H1 (cell line): ENCODE measurements at regions not wholly inside any gene's neighbourhood (a gene's known extent, or its start where the extent isn't known, plus 50 kb on each side); places are given as distances from the start of the nearest gene placed in this dataset.

Source experiments
- CTCF ChIA-PET: fragments of 300-600 bp; sonication (Branson Sonifier 250); formaldehyde crosslinking; loops from one replicate; lab custom pipeline; 2021; ENCODE audit not compliant: partially characterized antibody; lab: Charles Lee
- POLR2A ChIA-PET: fragments of 300-600 bp; sonication (Branson Sonifier 250); formaldehyde crosslinking; loops from one replicate; lab custom pipeline; 2021; ENCODE audit warnings: inconsistent platforms; ENCODE audit not compliant: partially characterized antibody; lab: Charles Lee
- DNase-seq, 2 experiments: peaks; one replicate each; pipeline versions ENCODE4 v3.0.0 to v3.0.0-alpha.2; 2010 to 2022; ENCODE audit warnings: low spot score in 2 of 2, low read depth in 1 of 2, mixed read lengths in 1 of 2
- FAIRE-seq: peaks from 2 replicates; lab custom pipeline; 2011; peaks lifted over from hg19 to GRCh38; lab: Jason Lieb, UNC
- H2AFZ ChIP-seq: 2 replicates; pipeline ENCODE4 v1.8.1; 2012; ENCODE audit warnings: low read length, inconsistent platforms
- H2AK5ac ChIP-seq: 2 replicates; pipeline ENCODE4 v1.6.1; 2013; ENCODE audit warnings: low read depth, low read length
- H2BK120ac ChIP-seq: replicated peaks from 2 replicates; pipeline ENCODE3; 2013; ENCODE audit warnings: low read depth, low read length, inconsistent platforms
- H2BK12ac ChIP-seq: 2 replicates; pipeline ENCODE4 v1.6.1; 2013; ENCODE audit warnings: low read depth, low read length
- H2BK15ac ChIP-seq: 2 replicates; pipeline ENCODE4 v1.6.1; 2013; ENCODE audit warnings: low read length
- H2BK20ac ChIP-seq: 2 replicates; pipeline ENCODE4 v1.6.1; 2013; ENCODE audit warnings: low read length
- H2BK5ac ChIP-seq: 2 replicates; pipeline ENCODE4 v1.6.1; 2013; ENCODE audit warnings: low read depth, low read length
- H3K14ac ChIP-seq: 2 replicates; pipeline ENCODE4 v1.6.1; 2013; ENCODE audit warnings: inconsistent platforms; ENCODE audit not compliant: insufficient read length
- H3K18ac ChIP-seq: 2 replicates; pipeline ENCODE4 v1.6.1; 2013; ENCODE audit warnings: low read length; ENCODE audit errors: extremely low read depth
- H3K23ac ChIP-seq: 2 replicates; pipeline ENCODE4 v1.6.1; 2013; ENCODE audit warnings: inconsistent platforms; ENCODE audit not compliant: insufficient read length
- H3K23me2 ChIP-seq: 2 replicates; pipeline ENCODE4 v1.6.1; 2013; ENCODE audit warnings: low read depth, low read length
- H3K27ac ChIP-seq: 2 replicates; pipeline ENCODE4 v1.6.1; 2011; ENCODE audit warnings: low read depth, low read length, inconsistent platforms
- H3K27me3 ChIP-seq, 4 experiments: replicated peaks in 1 of 4; 1 replicate in 1 of 4; 2 replicates in 3 of 4; pipeline versions ENCODE4 v1.6.1 to v1.8.1; 2011 to 2013; ENCODE audit warnings: low read length in 3 of 4, mild to moderate bottlenecking in 3 of 4, inconsistent platforms in 2 of 4, mixed read lengths in 2 of 4, moderate library complexity in 1 of 4; ENCODE audit not compliant: control insufficient read depth in 3 of 4, insufficient read depth in 3 of 4; ENCODE audit errors: extremely low read depth in 1 of 4
- H3K36me3 ChIP-seq, 4 experiments: 2 replicates each; pipeline versions ENCODE4 v1.6.1 to v1.8.1; 2011 to 2013; ENCODE audit warnings: mild to moderate bottlenecking in 4 of 4, low read length in 3 of 4, moderate library complexity in 2 of 4, control low read depth in 1 of 4, inconsistent platforms in 1 of 4; ENCODE audit not compliant: insufficient read depth in 4 of 4, control insufficient read depth in 2 of 4
- H3K4ac ChIP-seq: replicated peaks from 2 replicates; pipeline ENCODE3; 2013; ENCODE audit warnings: low read length, low read depth, mixed read lengths, inconsistent platforms; ENCODE audit not compliant: insufficient read length
- H3K4me1 ChIP-seq, 4 experiments: replicated peaks in 1 of 4; 1 replicate in 1 of 4; 2 replicates in 3 of 4; pipeline versions ENCODE4 v1.6.1 to v1.8.1; 2011 to 2013; ENCODE audit warnings: low read length in 3 of 4, inconsistent platforms in 2 of 4, mixed read lengths in 1 of 4; ENCODE audit not compliant: insufficient read depth in 4 of 4, control insufficient read depth in 3 of 4
- H3K4me2 ChIP-seq, 2 experiments: 2 replicates each; pipeline versions ENCODE4 v1.6.1 to v1.8.1; 2011 to 2013; ENCODE audit warnings: low read depth in 2 of 2, low read length in 2 of 2, control low read depth in 1 of 2, inconsistent platforms in 1 of 2, mild to moderate bottlenecking in 1 of 2; ENCODE audit not compliant: insufficient read depth in 1 of 2
- H3K4me3 ChIP-seq, 4 experiments: fragments of 200-600, 300-600 bp in 1 of 4; sonication (generic), shearing (Covaris generic), sonication (Bioruptor Twin) in 1 of 4; 2 replicates each; pipeline versions ENCODE4 v1.5.1 to v1.8.1; 2011 to 2016; ENCODE audit warnings: low read length in 4 of 4, low read depth in 3 of 4, control low read depth in 2 of 4, inconsistent platforms in 2 of 4, mild to moderate bottlenecking in 2 of 4, mixed read lengths in 1 of 4, moderate library complexity in 1 of 4; ENCODE audit not compliant: insufficient read depth in 2 of 4; ENCODE audit errors: extremely low read depth in 1 of 4
- H3K56ac ChIP-seq: replicated peaks from 2 replicates; pipeline ENCODE3; 2013; ENCODE audit warnings: low read depth, mild to moderate bottlenecking, mixed read lengths, low read length, inconsistent platforms; ENCODE audit not compliant: insufficient read length
- H3K79me1 ChIP-seq: 2 replicates; pipeline ENCODE4 v1.6.1; 2013; ENCODE audit warnings: low read depth, low read length, control low read depth
- H3K79me2 ChIP-seq, 2 experiments: 2 replicates each; pipeline versions ENCODE4 v1.6.1 to v1.8.1; 2012 to 2013; ENCODE audit warnings: low read length in 2 of 2, mild to moderate bottlenecking in 2 of 2, inconsistent platforms in 1 of 2; ENCODE audit not compliant: insufficient read depth in 2 of 2, control insufficient read depth in 1 of 2
- H3K9ac ChIP-seq, 4 experiments: replicated peaks in 1 of 4; 1 replicate in 1 of 4; 2 replicates in 3 of 4; pipeline versions ENCODE4 v1.6.1 to v1.8.1; 2011 to 2013; ENCODE audit warnings: low read depth in 3 of 4, low read length in 3 of 4, control low read depth in 2 of 4, mild to moderate bottlenecking in 2 of 4, moderate library complexity in 2 of 4, inconsistent platforms in 1 of 4; ENCODE audit errors: extremely low read depth in 1 of 4
- H3K9me3 ChIP-seq, 2 experiments: 2 replicates each; pipeline versions ENCODE4 v1.6.1 to v1.8.1; 2012 to 2013; ENCODE audit warnings: mild to moderate bottlenecking in 2 of 2, moderate library complexity in 2 of 2, control low read depth in 1 of 2, inconsistent platforms in 1 of 2, low read depth in 1 of 2, low read length in 1 of 2, mixed read lengths in 1 of 2; ENCODE audit not compliant: insufficient read depth in 2 of 2
- H4K20me1 ChIP-seq, 2 experiments: replicated peaks in 1 of 2; 2 replicates each; pipeline versions ENCODE3 to v1.8.1; 2011 to 2013; ENCODE audit warnings: inconsistent platforms in 2 of 2, low read length in 2 of 2, mild to moderate bottlenecking in 1 of 2; ENCODE audit not compliant: insufficient read depth in 2 of 2, control insufficient read depth in 1 of 2
- H4K5ac ChIP-seq: 2 replicates; pipeline ENCODE4 v1.6.1; 2013; ENCODE audit warnings: low read length, low read depth, mixed read lengths, inconsistent platforms; ENCODE audit not compliant: insufficient read length
- H4K8ac ChIP-seq: 2 replicates; pipeline ENCODE4 v1.8.0; 2013; ENCODE audit warnings: mild to moderate bottlenecking, moderate library complexity, low read length, inconsistent platforms; ENCODE audit not compliant: insufficient read depth; ENCODE audit errors: extremely low read depth
- H4K91ac ChIP-seq: replicated peaks from 2 replicates; pipeline ENCODE3; 2013; ENCODE audit warnings: low read length, mixed read lengths, inconsistent platforms; ENCODE audit not compliant: insufficient read length
- HDAC2 ChIP-seq, 2 experiments: fragments of 300-600 bp in 1 of 2; sonication (generic) in 1 of 2; IDR thresholded peaks; 2 replicates each; pipeline ENCODE4 v1.6.1; 2011 to 2012; ENCODE audit warnings: low read depth in 2 of 2, low read length in 2 of 2, mild to moderate bottlenecking in 2 of 2, moderate library complexity in 2 of 2, borderline replicate concordance in 1 of 2, inconsistent platforms in 1 of 2
- MAFK ChIP-seq: IDR thresholded peaks from 2 replicates; pipeline ENCODE4 v1.6.1; 2012; ENCODE audit warnings: low read depth, mild to moderate bottlenecking, improper control_type of control experiment, low read length
- RAD21 ChIP-seq, 2 experiments: IDR thresholded peaks in 1 of 2; conservative IDR thresholded peaks in 1 of 2; 2 replicates each; pipeline ENCODE4 v1.6.1; 2011; ENCODE audit warnings: low read depth in 2 of 2, low read length in 2 of 2, improper control_type of control experiment in 1 of 2, inconsistent platforms in 1 of 2, mild to moderate bottlenecking in 1 of 2, moderate library complexity in 1 of 2
- SIRT6 ChIP-seq: IDR thresholded peaks from one replicate; pipeline ENCODE4 v1.7.1; 2012; ENCODE audit warnings: low read length, inconsistent platforms
- TBP ChIP-seq: IDR thresholded peaks from 2 replicates; pipeline ENCODE4 v1.6.1; 2011; ENCODE audit warnings: low read depth, low read length, improper control_type of control experiment
- WGBS, 2 experiments: shearing (Covaris generic) in 1 of 2; methylation state at CpG; one replicate each; pipeline versions ENCODE4 v1.1.6 to v1.1.7; 2013 to 2015; ENCODE audit warnings: low lambda C conversion rate in 2 of 2, mixed read lengths in 2 of 2, inconsistent platforms in 1 of 2, low coverage in 1 of 2, missing lambda C conversion rate in 1 of 2; ENCODE audit not compliant: insufficient replicate concordance in 2 of 2, insufficient coverage in 1 of 2, insufficient read length in 1 of 2; ENCODE audit errors: extremely low coverage in 1 of 2, missing lambda C conversion rate in 1 of 2; 5-methylcytosine and 5-hydroxymethylcytosine counted together
- TF ChIP-seq, protein P1 (sequence below), 3 experiments: IDR thresholded peaks; 1 replicate in 2 of 3; 2 replicates in 1 of 3; pipeline versions ENCODE4 v1.5.1 to v1.6.1; 2011; ENCODE audit warnings: low read length in 3 of 3, mild to moderate bottlenecking in 3 of 3, inconsistent platforms in 2 of 3, low read depth in 1 of 3, moderate library complexity in 1 of 3; ENCODE audit not compliant: insufficient read depth in 1 of 3; ENCODE audit errors: control extremely low read depth in 1 of 3

- TF ChIP-seq SIRT6, result no peak
Observed at GRCh38 chr7:153832160-153832559, 220.0 kb upstream of the DPP6 start (continued).

DNA sequence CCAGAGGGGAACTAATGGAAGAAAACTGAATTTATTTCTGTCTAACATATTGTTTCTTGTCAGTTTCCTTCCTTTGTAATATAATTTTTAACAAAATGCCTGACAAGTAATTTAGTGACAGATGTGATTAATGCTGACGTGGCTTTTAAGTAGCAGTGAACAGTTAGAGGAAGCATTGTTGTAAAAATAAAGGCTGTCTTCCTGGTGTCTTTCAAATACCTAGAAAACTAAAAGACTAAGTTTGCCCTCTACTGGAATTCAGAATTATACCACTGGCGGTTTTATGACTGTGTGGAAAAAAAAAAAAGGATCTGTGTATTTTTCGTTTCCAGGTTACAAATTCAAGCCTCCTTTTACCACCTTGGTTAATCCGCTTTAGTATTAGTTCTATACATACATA lies 217.1 kb upstream of the DPP6 start:
- H2BK15ac ChIP-seq, result no peak overlapping the region
- no peak overlapping the region for H3K9ac ChIP-seq
- no peak overlapping the region for H2BK120ac ChIP-seq
- no peak overlapping the region for H3K4me2 ChIP-seq
- H2AFZ ChIP-seq, result no peak overlapping the region
- no peak overlapping the region for H3K14ac ChIP-seq
- no peak overlapping the region for H3K27ac ChIP-seq
- no peak overlapping the region for H3K4ac ChIP-seq
- no peaks in the 10 kb centered on the region for H3K36me3 ChIP-seq
- no peaks in the 10 kb centered on the region for H3K27me3 ChIP-seq
- no peaks in the 10 kb centered on the region for H3K4me1 ChIP-seq
- no peaks in the 10 kb centered on the region for H3K79me2 ChIP-seq
- WGBS, 2 experiments, result 64% methylated on average over 4 of the region's 4 CpGs; no CpG with 5 or more reads in 1 of the 2 experiments
- TF ChIP-seq, protein P1, sequence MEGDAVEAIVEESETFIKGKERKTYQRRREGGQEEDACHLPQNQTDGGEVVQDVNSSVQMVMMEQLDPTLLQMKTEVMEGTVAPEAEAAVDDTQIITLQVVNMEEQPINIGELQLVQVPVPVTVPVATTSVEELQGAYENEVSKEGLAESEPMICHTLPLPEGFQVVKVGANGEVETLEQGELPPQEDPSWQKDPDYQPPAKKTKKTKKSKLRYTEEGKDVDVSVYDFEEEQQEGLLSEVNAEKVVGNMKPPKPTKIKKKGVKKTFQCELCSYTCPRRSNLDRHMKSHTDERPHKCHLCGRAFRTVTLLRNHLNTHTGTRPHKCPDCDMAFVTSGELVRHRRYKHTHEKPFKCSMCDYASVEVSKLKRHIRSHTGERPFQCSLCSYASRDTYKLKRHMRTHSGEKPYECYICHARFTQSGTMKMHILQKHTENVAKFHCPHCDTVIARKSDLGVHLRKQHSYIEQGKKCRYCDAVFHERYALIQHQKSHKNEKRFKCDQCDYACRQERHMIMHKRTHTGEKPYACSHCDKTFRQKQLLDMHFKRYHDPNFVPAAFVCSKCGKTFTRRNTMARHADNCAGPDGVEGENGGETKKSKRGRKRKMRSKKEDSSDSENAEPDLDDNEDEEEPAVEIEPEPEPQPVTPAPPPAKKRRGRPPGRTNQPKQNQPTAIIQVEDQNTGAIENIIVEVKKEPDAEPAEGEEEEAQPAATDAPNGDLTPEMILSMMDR (IDR thresholded peaks at IDR 0.05; ENCODE audit: control extremely low read depth in 1 of 3, insufficient read depth in 1 of 3, low read depth in 1 of 3, low read length in 3 of 3), result no peak
- no peak for TF ChIP-seq TBP
- no peak for TF ChIP-seq HDAC2 (IDR thresholded peaks at IDR 0.05; ENCODE audit: borderline replicate concordance in 1 of 2, low read depth in 2 of 2, low read length in 2 of 2)
- TF ChIP-seq RAD21 (IDR thresholded peaks at IDR 0.05 in 1 of 2, conservative IDR thresholded peaks at IDR 0.05 in 1 of 2; ENCODE audit: low read depth in 2 of 2, low read length in 2 of 2), result peak; percentile 40 to 45
- peak; percentile 75; the same call in 1 of the 2 replicates for TF ChIP-seq MAFK
- no peaks in the 10 kb centered on the region for H3K23me2 ChIP-seq
- H4K5ac ChIP-seq, result no peak overlapping the region
- no peak overlapping the region for H3K4me3 ChIP-seq
- no peaks in the 10 kb centered on the region for H3K79me1 ChIP-seq
- H3K18ac ChIP-seq, result no peak overlapping the region
- FAIRE-seq (peak; percentile 7), DNase-seq (no peak)
- CTCF ChIA-PET, result interaction anchor here (1.2 kb wide), 1 partner anchor 8 kb away, joined by 3 read pairs; no protein-coding TSS in a partner anchor
- H3K23ac ChIP-seq, result no peak overlapping the region
- H4K8ac ChIP-seq, result no peak overlapping the region
- H2BK5ac ChIP-seq, result no peak overlapping the region
- POLR2A ChIA-PET, result no interaction called here
- H2BK12ac ChIP-seq, result no peak overlapping the region
- H4K20me1 ChIP-seq, result no peaks in the 10 kb centered on the region
- H3K9me3 ChIP-seq, result peaks cover 16 to 59% of the 10 kb centered on the region in 2 experiments; a peak in 3 of 4 replicates
- H3K56ac ChIP-seq, result no peak overlapping the region
- no peak overlapping the region for H2AK5ac ChIP-seq
- H2BK20ac ChIP-seq, result no peak overlapping the region
- H4K91ac ChIP-seq, result no peak overlapping the region
